SK-N-SH treated with all-trans-retinoic acid at 6 μM for 48 hours (cell line): ENCODE measurements at regions not wholly inside any gene's neighbourhood (a gene's known extent, or its start where the extent isn't known, plus 50 kb on each side); places are given as distances from the start of the nearest gene placed in this dataset.

ENCODE experiments used
- ARNTL ChIP-seq: fragments of 450-650 bp; formaldehyde crosslinking; IDR thresholded peaks from 2 replicates; pipeline ENCODE4 v1.5.0; 2020; ENCODE audit warnings: low read depth, mild to moderate bottlenecking, moderate library complexity, borderline replicate concordance
- ISL1 ChIP-seq: fragments of 250-450 bp; sonication (Bioruptor Pico); IDR thresholded peaks from 2 replicates; pipeline ENCODE4 v2.1.2; 2022; ENCODE audit warnings: mild to moderate bottlenecking, moderate library complexity
- RARB ChIP-seq: fragments of 250-450 bp; sonication (Bioruptor Pico); IDR thresholded peaks from 2 replicates; pipeline ENCODE4 v1.8.0; 2021; ENCODE audit warnings: mild to moderate bottlenecking, moderate library complexity
- ZFP30 ChIP-seq: fragments of 450-650 bp; formaldehyde crosslinking; IDR thresholded peaks from 2 replicates; pipeline ENCODE4 v1.5.0; 2022; ENCODE audit warnings: mild to moderate bottlenecking, moderate library complexity
- ZNF565 ChIP-seq: fragments of 450-650 bp; formaldehyde crosslinking; conservative IDR thresholded peaks from 2 replicates; pipeline ENCODE4 v1.5.0; 2020; ENCODE audit warnings: low read depth, mild to moderate bottlenecking, moderate library complexity

GRCh38 chr6:23994013-23994412, 132.0 kb upstream of the NRSN1 start:
- TF ChIP-seq ZNF565 (CRISPR knock-in tag) (no peak), ARNTL (CRISPR knock-in tag) (no peak), RARB (no peak), ISL1 (CRISPR knock-in tag) (no peak), ZFP30 (CRISPR knock-in tag) (no peak)
